GM13977 (cell line): ENCODE measurements at regions not wholly inside any gene's neighbourhood (a gene's known extent, or its start where the extent isn't known, plus 50 kb on each side); places are given as distances from the start of the nearest gene placed in this dataset.

Experiments used
- DNase-seq: peaks from one replicate; pipeline ENCODE4 v3.0.0; 2012; ENCODE audit warnings: low spot score
- in situ Hi-C: fragments of 300-500 bp; cut with MboI; formaldehyde crosslinking; loops from one replicate; pipeline ENCODE4 v1.12.0; 2022; ENCODE audit warnings: low sequenced_read_pairs, low pct_unique_long_range_greater_than_20kb, mixed read lengths, inconsistent platforms; ENCODE audit not compliant: unreplicated experiment
- TF ChIP-seq, protein P1 (sequence below): IDR thresholded peaks from 2 replicates; pipeline ENCODE4 v1.5.1; 2012; ENCODE audit warnings: mild to moderate bottlenecking, control low read depth; ENCODE audit not compliant: insufficient read depth; ENCODE audit errors: extremely low read depth, missing control alignments

DNA sequence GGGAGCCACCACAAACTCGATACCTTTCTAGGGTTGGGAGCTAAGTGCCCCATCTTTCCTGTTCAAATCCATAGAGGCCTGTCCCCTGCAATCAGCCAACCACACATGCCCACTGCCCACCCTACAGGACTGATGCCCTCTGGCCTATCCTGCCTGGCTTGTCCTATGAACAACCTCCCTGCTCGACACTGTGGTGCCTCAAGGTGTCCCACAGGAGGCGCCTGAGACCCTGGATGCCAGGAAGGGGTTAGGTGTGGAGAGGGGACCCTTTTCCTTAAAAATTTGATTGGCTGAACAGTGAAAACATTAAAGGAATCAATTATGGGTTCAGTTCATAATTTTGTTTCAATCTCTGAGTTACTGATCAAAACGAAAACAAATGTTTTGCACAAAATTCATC lies 97.3 kb upstream of the FZD10 start:
- DNase-seq: no peak
- in situ Hi-C loops: no loop called here
- TF ChIP-seq, protein P1, sequence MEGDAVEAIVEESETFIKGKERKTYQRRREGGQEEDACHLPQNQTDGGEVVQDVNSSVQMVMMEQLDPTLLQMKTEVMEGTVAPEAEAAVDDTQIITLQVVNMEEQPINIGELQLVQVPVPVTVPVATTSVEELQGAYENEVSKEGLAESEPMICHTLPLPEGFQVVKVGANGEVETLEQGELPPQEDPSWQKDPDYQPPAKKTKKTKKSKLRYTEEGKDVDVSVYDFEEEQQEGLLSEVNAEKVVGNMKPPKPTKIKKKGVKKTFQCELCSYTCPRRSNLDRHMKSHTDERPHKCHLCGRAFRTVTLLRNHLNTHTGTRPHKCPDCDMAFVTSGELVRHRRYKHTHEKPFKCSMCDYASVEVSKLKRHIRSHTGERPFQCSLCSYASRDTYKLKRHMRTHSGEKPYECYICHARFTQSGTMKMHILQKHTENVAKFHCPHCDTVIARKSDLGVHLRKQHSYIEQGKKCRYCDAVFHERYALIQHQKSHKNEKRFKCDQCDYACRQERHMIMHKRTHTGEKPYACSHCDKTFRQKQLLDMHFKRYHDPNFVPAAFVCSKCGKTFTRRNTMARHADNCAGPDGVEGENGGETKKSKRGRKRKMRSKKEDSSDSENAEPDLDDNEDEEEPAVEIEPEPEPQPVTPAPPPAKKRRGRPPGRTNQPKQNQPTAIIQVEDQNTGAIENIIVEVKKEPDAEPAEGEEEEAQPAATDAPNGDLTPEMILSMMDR: no peak

DNA sequence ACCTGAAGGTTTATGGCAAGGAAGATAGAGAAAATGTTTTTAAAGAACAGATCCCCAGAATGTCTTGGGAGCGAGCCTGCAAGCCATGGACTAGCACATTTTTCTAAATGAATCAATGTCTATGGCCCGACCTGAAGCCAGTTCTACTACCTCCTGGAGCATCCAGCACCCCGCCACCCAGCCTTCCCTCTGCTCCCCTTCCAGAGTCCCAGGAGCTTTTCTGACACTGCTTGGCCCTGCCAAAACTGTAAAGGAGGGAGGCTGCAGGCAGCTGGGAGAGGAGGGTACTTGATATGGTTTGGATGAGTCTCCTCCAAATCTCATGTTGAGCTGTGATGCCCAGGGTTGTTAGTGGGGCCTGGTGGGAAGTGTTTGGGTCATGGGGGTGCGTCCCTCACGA lies 95.5 kb upstream of the FZD10 start:
- TF ChIP-seq, protein P1: no peak
- in situ Hi-C loops: no loop called here
- DNase-seq: no peak

DNA sequence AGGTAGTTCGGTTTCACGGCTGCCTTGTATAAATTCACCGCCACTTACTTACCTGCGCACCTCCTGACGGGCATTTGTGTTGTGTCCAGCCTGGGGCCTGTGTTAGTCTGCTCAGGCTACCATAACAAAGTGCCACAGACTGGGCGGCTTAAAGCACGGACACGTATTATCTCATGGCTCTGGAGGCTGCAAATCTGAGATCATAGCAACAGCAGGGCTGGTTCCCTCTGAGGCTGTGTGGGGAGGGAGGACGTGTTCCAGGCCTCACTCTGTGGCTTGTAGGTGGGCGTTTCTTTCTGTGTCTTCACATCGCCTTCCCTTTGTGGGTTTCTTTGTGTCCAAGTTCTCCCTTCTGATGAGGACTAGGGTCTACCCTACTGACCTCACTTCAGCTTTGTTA lies 93.5 kb upstream of the FZD10 start:
- TF ChIP-seq, protein P1: no peak
- in situ Hi-C loops: no loop called here
- no peak for DNase-seq

DNA sequence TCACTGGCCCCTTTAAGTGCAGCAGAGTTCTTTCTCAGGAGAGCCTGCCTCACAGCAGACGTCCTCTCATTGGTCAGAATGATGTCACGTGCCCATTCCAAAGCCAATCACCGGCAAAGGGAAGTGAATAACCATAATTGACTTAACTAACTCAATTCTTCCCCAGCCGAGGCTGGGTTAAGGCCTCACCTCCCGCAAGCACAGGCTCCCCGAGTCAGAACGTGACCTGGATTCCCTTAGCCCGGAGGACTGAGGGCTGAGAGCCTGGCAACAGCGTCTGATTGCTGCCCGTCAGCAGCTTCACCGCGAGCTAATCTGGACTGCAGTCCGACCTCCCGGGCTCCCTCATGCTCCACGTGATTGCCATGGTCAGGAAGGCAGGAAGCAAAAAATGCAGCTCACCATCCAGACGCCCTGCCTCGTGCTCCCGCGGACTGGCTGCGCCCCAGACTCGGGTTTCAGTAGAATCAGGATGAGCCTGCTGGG lies 92.1 kb upstream of the FZD10 start:
- DNase-seq: no peak
- TF ChIP-seq, protein P1: no peak
- in situ Hi-C loops: no loop called here

DNA sequence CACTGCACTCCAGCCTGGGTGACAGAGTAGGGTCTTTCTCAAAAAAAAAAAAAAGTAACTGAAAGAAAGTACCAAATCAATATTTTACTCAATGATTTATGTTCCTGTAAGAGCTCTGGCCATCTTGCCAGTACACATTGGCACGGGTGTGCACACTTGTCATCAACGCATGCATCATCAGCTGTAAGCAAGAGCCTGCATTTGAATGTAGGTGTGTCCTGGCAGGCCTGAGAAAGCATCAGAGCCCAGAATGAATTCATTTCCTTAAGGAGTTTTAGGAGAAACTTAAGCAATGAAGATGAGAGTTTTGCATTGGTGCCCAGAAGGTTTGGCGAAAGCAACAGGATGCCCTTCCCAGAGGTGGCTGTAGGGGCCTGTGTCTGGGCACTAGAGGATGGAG lies 88.5 kb upstream of the FZD10 start:
- in situ Hi-C loops: no loop called here
- TF ChIP-seq, protein P1: no peak
- no peak for DNase-seq

DNA sequence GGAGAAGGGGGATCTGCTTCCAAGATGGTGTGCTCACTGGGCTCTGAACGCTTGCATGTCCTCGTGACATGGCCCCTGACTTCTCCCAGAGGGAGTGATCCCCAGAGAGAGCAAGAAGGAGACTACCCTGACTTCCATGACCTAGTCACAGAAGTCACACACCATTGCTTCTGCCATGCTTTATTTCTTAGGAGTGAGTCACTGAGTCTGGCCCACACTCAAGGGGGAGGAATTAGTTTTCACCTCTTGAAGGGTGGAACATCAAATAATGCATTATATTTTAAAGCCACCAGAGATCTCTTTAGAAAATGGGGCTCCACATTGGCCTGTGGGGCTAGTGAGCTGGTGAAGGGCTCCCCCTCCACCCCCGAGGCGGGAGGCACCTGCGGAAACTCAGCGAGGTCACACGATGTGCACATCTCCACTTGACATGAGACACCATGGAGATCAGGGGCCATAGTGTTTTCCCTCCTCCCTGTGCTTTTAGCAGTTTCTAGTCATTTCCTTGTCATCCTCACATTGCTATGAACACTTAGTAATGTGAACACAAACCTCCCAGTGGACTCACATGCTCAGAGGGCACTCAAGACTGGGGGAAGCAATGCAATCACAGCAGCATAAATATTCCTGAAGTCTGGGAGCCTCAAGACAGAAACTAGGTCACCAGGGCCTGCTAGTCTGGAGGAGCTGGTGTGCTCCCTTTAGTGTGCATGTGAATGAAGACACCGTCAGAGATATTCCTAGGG lies 87.4 kb upstream of the FZD10 start:
- TF ChIP-seq, protein P1: no peak
- DNase-seq: no peak
- in situ Hi-C loops: no loop called here
